ENCODE measurements at regions not wholly inside any gene's neighbourhood (a gene's known extent, or its start where the extent isn't known, plus 50 kb on each side); places are given as distances from the start of the nearest gene placed in this dataset.

GRCh38 chr12:76945867-76946266 lies 67.0 kb upstream of the CSRP2 start (continued):
- TF ChIP-seq PATZ1 (CRISPR knock-in tag; IDR thresholded peaks at IDR 0.05; ENCODE audit: borderline replicate concordance) (no peak), RARB (CRISPR knock-in tag; IDR thresholded peaks at IDR 0.05) (no peak), TSHZ2 (CRISPR knock-in tag; IDR thresholded peaks at IDR 0.05) (no peak), CSDC2 (CRISPR knock-in tag; IDR thresholded peaks at IDR 0.05) (no peak), ISL1 (CRISPR knock-in tag; IDR thresholded peaks at IDR 0.05) (no peak)

- ATAC-seq: no peak
- TF ChIP-seq CREB5 (CRISPR knock-in tag; IDR thresholded peaks at IDR 0.05; ENCODE audit: low read depth) (no peak), POU6F1 (CRISPR knock-in tag; IDR thresholded peaks at IDR 0.05; ENCODE audit: borderline replicate concordance, low read depth) (no peak), CSRNP3 (CRISPR knock-in tag; IDR thresholded peaks at IDR 0.05) (no peak), ISL1 (CRISPR knock-in tag; IDR thresholded peaks at IDR 0.05) (no peak), BACH2 (CRISPR knock-in tag; IDR thresholded peaks at IDR 0.05; ENCODE audit: borderline replicate concordance) (no peak), ZC3H10 (CRISPR knock-in tag; IDR thresholded peaks at IDR 0.05) (no peak), TOX (CRISPR knock-in tag; IDR thresholded peaks at IDR 0.05; ENCODE audit: borderline replicate concordance) (no peak), TCF4 (CRISPR knock-in tag; IDR thresholded peaks at IDR 0.05; ENCODE audit: borderline replicate concordance) (no peak), ARNTL (CRISPR knock-in tag; IDR thresholded peaks at IDR 0.05; ENCODE audit: borderline replicate concordance, low read depth) (no peak), GLIS3 (CRISPR knock-in tag; IDR thresholded peaks at IDR 0.05) (no peak), ZNF70 (CRISPR knock-in tag; IDR thresholded peaks at IDR 0.05) (no peak), SNAI2 (CRISPR knock-in tag; IDR thresholded peaks at IDR 0.05) (no peak), ESRRG (CRISPR knock-in tag; IDR thresholded peaks at IDR 0.05) (no peak), ZFP3 (CRISPR knock-in tag; IDR thresholded peaks at IDR 0.05) (no peak), TSHZ2 (CRISPR knock-in tag; IDR thresholded peaks at IDR 0.05) (no peak), RARB (CRISPR knock-in tag; IDR thresholded peaks at IDR 0.05) (no peak), ZFP30 (CRISPR knock-in tag; IDR thresholded peaks at IDR 0.05) (no peak), CSDC2 (CRISPR knock-in tag; IDR thresholded peaks at IDR 0.05) (no peak), OSR1 (CRISPR knock-in tag; IDR thresholded peaks at IDR 0.05) (no peak)
Observed at GRCh38 chr12:76944892-76945291, 66.1 kb upstream of the CSRP2 start.
